EH (cell line): ENCODE measurements at regions not wholly inside any gene's neighbourhood (a gene's known extent, or its start where the extent isn't known, plus 50 kb on each side); places are given as distances from the start of the nearest gene placed in this dataset.

Experiments
- DNase-seq: peaks from one replicate; pipeline ENCODE4 v3.0.0-alpha.2; 2015; ENCODE audit warnings: low read depth

- no peak for DNase-seq
Measured at GRCh38 chr2:193743089-193743488, 1548.4 kb upstream of the TMEFF2 start.

GRCh38 chr2:193738892-193739291 is 1544.2 kb upstream of the TMEFF2 start:
- no peak for DNase-seq

- DNase-seq, result no peak
Measured at GRCh38 chr2:193712912-193713311, 1518.2 kb upstream of the TMEFF2 start.

- no peak for DNase-seq
Measured at GRCh38 chr2:193703411-193703810, 1508.7 kb upstream of the TMEFF2 start.

GRCh38 chr2:193701484-193701883 is 1506.8 kb upstream of the TMEFF2 start:
- DNase-seq, result no peak

- DNase-seq, result no peak
Measured at GRCh38 chr2:193695367-193695766, 1500.6 kb upstream of the TMEFF2 start.

- DNase-seq, result no peak
Measured at GRCh38 chr2:193693758-193694157, 1499.0 kb upstream of the TMEFF2 start.

- no peak for DNase-seq
Measured at GRCh38 chr2:193690572-193690971, 1495.8 kb upstream of the TMEFF2 start.

GRCh38 chr2:193687195-193687594 is 1492.5 kb upstream of the TMEFF2 start:
- DNase-seq, result no peak

GRCh38 chr2:193679847-193680246 is 1485.1 kb upstream of the TMEFF2 start:
- no peak for DNase-seq

GRCh38 chr2:193670478-193670877 is 1475.7 kb upstream of the TMEFF2 start:
- DNase-seq, result no peak

GRCh38 chr2:193668557-193669323 is 1474.0 kb upstream of the TMEFF2 start:
- DNase-seq, result no peak

- DNase-seq, result no peak
Measured at GRCh38 chr2:193627927-193628272, 1433.2 kb upstream of the TMEFF2 start.

GRCh38 chr2:193627187-193627926 is 1432.6 kb upstream of the TMEFF2 start:
- DNase-seq, result no peak

GRCh38 chr2:193608451-193608850 is 1413.7 kb upstream of the TMEFF2 start:
- no peak for DNase-seq

GRCh38 chr2:193590831-193591230 is 1396.1 kb upstream of the TMEFF2 start:
- no peak for DNase-seq

- DNase-seq, result no peak
Measured at GRCh38 chr2:193584522-193584938, 1389.8 kb upstream of the TMEFF2 start.

GRCh38 chr2:193583638-193584400 is 1389.1 kb upstream of the TMEFF2 start:
- DNase-seq, result no peak

GRCh38 chr2:193581807-193582206 is 1387.1 kb upstream of the TMEFF2 start:
- no peak for DNase-seq

GRCh38 chr2:193580176-193580950 is 1385.6 kb upstream of the TMEFF2 start:
- DNase-seq, result no peak

- DNase-seq, result no peak
Measured at GRCh38 chr2:193566886-193567285, 1372.2 kb upstream of the TMEFF2 start.

GRCh38 chr2:193566276-193566675 is 1371.5 kb upstream of the TMEFF2 start:
- DNase-seq, result no peak
